Activated naive CD8-positive, alpha-beta T cell treated with anti-CD3 and anti-CD28 coated beads, Interleukin-2, amount 10 ng/mL, durations not matched to agents 7 days and 5 days (primary cell): ENCODE measurements at regions not wholly inside any gene's neighbourhood (a gene's known extent, or its start where the extent isn't known, plus 50 kb on each side); places are given as distances from the start of the nearest gene placed in this dataset.

Experiments
- ATAC-seq: fragments of 150-1000 bp; cut with Tn5 transposase; one replicate; pipeline ENCODE4 v1.10.0; 2021; ENCODE audit warnings: low read depth, moderate library complexity
- POLR2A ChIA-PET: fragments of 350-600 bp; sonication (Branson Sonifier 250); formaldehyde crosslinking; loops from one replicate; lab custom pipeline; 2021; ENCODE audit warnings: antibody characterized with exemption; lab: Charles Lee
- DNase-seq: peaks from one replicate; pipeline ENCODE4 v3.0.0; 2021
- H3K27ac Mint-ChIP-seq: one replicate; pipeline ENCODE4 v1.8.0; 2022; ENCODE audit warnings: mild to moderate bottlenecking, mixed read lengths
- H3K27me3 Mint-ChIP-seq: one replicate; pipeline ENCODE4 v1.8.0; 2022; ENCODE audit warnings: mild to moderate bottlenecking, moderate library complexity, mixed read lengths
- H3K36me3 Mint-ChIP-seq: one replicate; pipeline ENCODE4 v1.8.0; 2021; ENCODE audit warnings: mild to moderate bottlenecking, mixed read lengths
- H3K4me1 Mint-ChIP-seq: one replicate; pipeline ENCODE4 v1.8.0; 2021; ENCODE audit warnings: mixed read lengths
- H3K4me3 Mint-ChIP-seq: one replicate; pipeline ENCODE4 v1.8.0; 2022; ENCODE audit warnings: mild to moderate bottlenecking, moderate library complexity, mixed read lengths
- H3K9me3 Mint-ChIP-seq: one replicate; pipeline ENCODE4 v1.8.0; 2021; ENCODE audit warnings: mixed read lengths

- H3K27ac Mint-ChIP-seq: no peak overlapping the region
- no peak overlapping the region for H3K4me3 Mint-ChIP-seq
- POLR2A ChIA-PET: no interaction called here
- peaks cover 2% of the 10 kb centered on the region for H3K27me3 Mint-ChIP-seq
- H3K4me1 Mint-ChIP-seq: no peaks in the 10 kb centered on the region
- no peaks in the 10 kb centered on the region for H3K36me3 Mint-ChIP-seq
- H3K9me3 Mint-ChIP-seq: no peaks in the 10 kb centered on the region
- no peak for ATAC-seq
- no peak for DNase-seq
Measured at GRCh38 chr13:31460061-31460460, 260.3 kb downstream of the B3GLCT start.

GRCh38 chr13:31461923-31462322 lies 262.1 kb downstream of the B3GLCT start:
- Mint-ChIP-seq H3K4me3 (no peak overlapping the region), H3K27ac (no peak overlapping the region), H3K27me3 (no peaks in the 10 kb centered on the region), H3K9me3 (no peaks in the 10 kb centered on the region), H3K36me3 (no peaks in the 10 kb centered on the region), H3K4me1 (no peaks in the 10 kb centered on the region)
- no peak for ATAC-seq
- no peak for DNase-seq
- POLR2A ChIA-PET: interaction anchor here (0.5 kb wide), 1 partner anchor 418 kb away, joined by 5 read pairs; no protein-coding TSS in a partner anchor

- DNase-seq (no peak), ATAC-seq (no peak)
- H3K27ac Mint-ChIP-seq: no peak overlapping the region
- no peaks in the 10 kb centered on the region for H3K9me3 Mint-ChIP-seq
- no peaks in the 10 kb centered on the region for H3K4me1 Mint-ChIP-seq
- POLR2A ChIA-PET: no interaction called here
- H3K4me3 Mint-ChIP-seq: no peak overlapping the region
- H3K36me3 Mint-ChIP-seq: no peaks in the 10 kb centered on the region
- H3K27me3 Mint-ChIP-seq: no peaks in the 10 kb centered on the region
Measured at GRCh38 chr13:31462766-31463165, 263.0 kb downstream of the B3GLCT start.

- no peak overlapping the region for H3K4me3 Mint-ChIP-seq
- no peak for ATAC-seq
- no peak for DNase-seq
- peaks cover 3% of the 10 kb centered on the region for H3K27me3 Mint-ChIP-seq
- no peaks in the 10 kb centered on the region for H3K36me3 Mint-ChIP-seq
- no peaks in the 10 kb centered on the region for H3K4me1 Mint-ChIP-seq
- H3K27ac Mint-ChIP-seq: no peak overlapping the region
- POLR2A ChIA-PET: no interaction called here
- H3K9me3 Mint-ChIP-seq: no peaks in the 10 kb centered on the region
Measured at GRCh38 chr13:31468114-31468902, 268.5 kb downstream of the B3GLCT start.

GRCh38 chr13:31469377-31469776 lies 269.6 kb downstream of the B3GLCT start:
- Mint-ChIP-seq H3K4me3 (no peak overlapping the region), H3K36me3 (no peaks in the 10 kb centered on the region), H3K27me3 (peaks cover 3% of the 10 kb centered on the region), H3K27ac (no peak overlapping the region), H3K9me3 (no peaks in the 10 kb centered on the region), H3K4me1 (no peaks in the 10 kb centered on the region)
- DNase-seq (no peak), ATAC-seq (no peak)
- POLR2A ChIA-PET: no interaction called here

GRCh38 chr13:31476266-31476665 lies 263.1 kb upstream of the RXFP2 start:
- H3K4me3 Mint-ChIP-seq: no peak overlapping the region
- POLR2A ChIA-PET: no interaction called here
- no peaks in the 10 kb centered on the region for H3K4me1 Mint-ChIP-seq

GRCh38 chr13:31476753-31477152 lies 262.6 kb upstream of the RXFP2 start:
- POLR2A ChIA-PET: no interaction called here
- H3K27me3 Mint-ChIP-seq: no peaks in the 10 kb centered on the region
- no peak for DNase-seq

More at GRCh38 chr13:31476266-31476665, 263.1 kb upstream of the RXFP2 start:
- ATAC-seq (no peak), DNase-seq (no peak)
- no peak overlapping the region for H3K27ac Mint-ChIP-seq
- no peaks in the 10 kb centered on the region for H3K27me3 Mint-ChIP-seq
- peaks cover 2% of the 10 kb centered on the region for H3K9me3 Mint-ChIP-seq
- H3K36me3 Mint-ChIP-seq: no peaks in the 10 kb centered on the region

GRCh38 chr13:31477961-31478360 lies 261.4 kb upstream of the RXFP2 start:
- no peak for ATAC-seq
- no peak for DNase-seq
- H3K4me1 Mint-ChIP-seq: no peaks in the 10 kb centered on the region
- H3K27ac Mint-ChIP-seq: no peak overlapping the region
- POLR2A ChIA-PET: no interaction called here
- peaks cover 2% of the 10 kb centered on the region for H3K9me3 Mint-ChIP-seq
- H3K27me3 Mint-ChIP-seq: no peaks in the 10 kb centered on the region
- no peak overlapping the region for H3K4me3 Mint-ChIP-seq
- H3K36me3 Mint-ChIP-seq: no peaks in the 10 kb centered on the region

More at GRCh38 chr13:31476753-31477152, 262.6 kb upstream of the RXFP2 start:
- Mint-ChIP-seq H3K36me3 (no peaks in the 10 kb centered on the region), H3K9me3 (peaks cover 2% of the 10 kb centered on the region), H3K27ac (no peak overlapping the region), H3K4me3 (no peak overlapping the region), H3K4me1 (no peaks in the 10 kb centered on the region)
- ATAC-seq: no peak

- ATAC-seq: no peak
- no peaks in the 10 kb centered on the region for H3K27me3 Mint-ChIP-seq
Measured at GRCh38 chr13:31485183-31485582, 254.1 kb upstream of the RXFP2 start.

GRCh38 chr13:31485651-31486051 lies 253.7 kb upstream of the RXFP2 start:
- Mint-ChIP-seq H3K4me1 (no peaks in the 10 kb centered on the region), H3K27ac (no peak overlapping the region), H3K27me3 (no peaks in the 10 kb centered on the region), H3K36me3 (no peaks in the 10 kb centered on the region), H3K9me3 (no peaks in the 10 kb centered on the region), H3K4me3 (no peak overlapping the region)
- POLR2A ChIA-PET: no interaction called here
- no peak for ATAC-seq
- no peak for DNase-seq

More at GRCh38 chr13:31485183-31485582, 254.1 kb upstream of the RXFP2 start:
- Mint-ChIP-seq H3K4me3 (no peak overlapping the region), H3K4me1 (no peaks in the 10 kb centered on the region), H3K9me3 (no peaks in the 10 kb centered on the region), H3K27ac (no peak overlapping the region), H3K36me3 (no peaks in the 10 kb centered on the region)
- no peak for DNase-seq
- POLR2A ChIA-PET: no interaction called here

- no peak for DNase-seq
- no peaks in the 10 kb centered on the region for H3K27me3 Mint-ChIP-seq
- POLR2A ChIA-PET: no interaction called here
Measured at GRCh38 chr13:31495336-31495735, 244.0 kb upstream of the RXFP2 start.

GRCh38 chr13:31499274-31499673 lies 240.1 kb upstream of the RXFP2 start:
- POLR2A ChIA-PET: no interaction called here
- no peak overlapping the region for H3K4me3 Mint-ChIP-seq

More at GRCh38 chr13:31495336-31495735, 244.0 kb upstream of the RXFP2 start:
- H3K4me3 Mint-ChIP-seq: no peak overlapping the region
- H3K27ac Mint-ChIP-seq: no peak overlapping the region
- H3K9me3 Mint-ChIP-seq: peaks cover 10% of the 10 kb centered on the region
- no peak for ATAC-seq
- H3K36me3 Mint-ChIP-seq: no peaks in the 10 kb centered on the region
- no peaks in the 10 kb centered on the region for H3K4me1 Mint-ChIP-seq

GRCh38 chr13:31503626-31504025 lies 235.7 kb upstream of the RXFP2 start:
- no peaks in the 10 kb centered on the region for H3K27me3 Mint-ChIP-seq
- no peak overlapping the region for H3K27ac Mint-ChIP-seq
- no peak overlapping the region for H3K4me3 Mint-ChIP-seq

More at GRCh38 chr13:31499274-31499673, 240.1 kb upstream of the RXFP2 start:
- no peak for DNase-seq
- peaks cover 11% of the 10 kb centered on the region for H3K9me3 Mint-ChIP-seq
- H3K27me3 Mint-ChIP-seq: no peaks in the 10 kb centered on the region
- ATAC-seq: no peak
- H3K4me1 Mint-ChIP-seq: no peaks in the 10 kb centered on the region
- no peaks in the 10 kb centered on the region for H3K36me3 Mint-ChIP-seq
- no peak overlapping the region for H3K27ac Mint-ChIP-seq

GRCh38 chr13:31504918-31505317 lies 234.4 kb upstream of the RXFP2 start:
- Mint-ChIP-seq H3K9me3 (peaks cover 2% of the 10 kb centered on the region), H3K27me3 (no peaks in the 10 kb centered on the region), H3K4me1 (no peaks in the 10 kb centered on the region), H3K27ac (no peak overlapping the region), H3K36me3 (no peaks in the 10 kb centered on the region), H3K4me3 (no peak overlapping the region)
- ATAC-seq (no peak), DNase-seq (no peak)
- POLR2A ChIA-PET: no interaction called here

More at GRCh38 chr13:31503626-31504025, 235.7 kb upstream of the RXFP2 start:
- ATAC-seq (no peak), DNase-seq (no peak)
- H3K4me1 Mint-ChIP-seq: no peaks in the 10 kb centered on the region
- POLR2A ChIA-PET: no interaction called here
- peaks cover 6% of the 10 kb centered on the region for H3K9me3 Mint-ChIP-seq
- H3K36me3 Mint-ChIP-seq: no peaks in the 10 kb centered on the region
